Upper lobe of left lung (tissue), 4 donors: ENCODE measurements at regions not wholly inside any gene's neighbourhood (a gene's known extent, or its start where the extent isn't known, plus 50 kb on each side); places are given as distances from the start of the nearest gene placed in this dataset.

Experiments used
- POLR2A ChIP-seq, 4 donors: fragments of 450-650 bp; IDR thresholded peaks; one replicate each; pipeline ENCODE4 v1.5.1; 2016 to 2017; ENCODE audit warnings: antibody characterized with exemption in 4 of 4, mild to moderate bottlenecking in 2 of 4
- POLR2AphosphoS5 ChIP-seq, 2 donors: sonication (generic); formaldehyde crosslinking; IDR thresholded peaks; one replicate each; pipeline ENCODE4 v1.5.1; 2017; ENCODE audit warnings: antibody characterized with exemption in 2 of 2
- TF ChIP-seq, protein P1 (sequence below), 6 experiments: fragments of 450-650 bp in 4 of 6; fragments of 200-600 bp in 2 of 6; sonication (generic) in 2 of 6; IDR thresholded peaks; one replicate each; pipeline ENCODE4 v1.5.1; 2016 to 2019; ENCODE audit warnings: antibody characterized with exemption in 6 of 6

DNA sequence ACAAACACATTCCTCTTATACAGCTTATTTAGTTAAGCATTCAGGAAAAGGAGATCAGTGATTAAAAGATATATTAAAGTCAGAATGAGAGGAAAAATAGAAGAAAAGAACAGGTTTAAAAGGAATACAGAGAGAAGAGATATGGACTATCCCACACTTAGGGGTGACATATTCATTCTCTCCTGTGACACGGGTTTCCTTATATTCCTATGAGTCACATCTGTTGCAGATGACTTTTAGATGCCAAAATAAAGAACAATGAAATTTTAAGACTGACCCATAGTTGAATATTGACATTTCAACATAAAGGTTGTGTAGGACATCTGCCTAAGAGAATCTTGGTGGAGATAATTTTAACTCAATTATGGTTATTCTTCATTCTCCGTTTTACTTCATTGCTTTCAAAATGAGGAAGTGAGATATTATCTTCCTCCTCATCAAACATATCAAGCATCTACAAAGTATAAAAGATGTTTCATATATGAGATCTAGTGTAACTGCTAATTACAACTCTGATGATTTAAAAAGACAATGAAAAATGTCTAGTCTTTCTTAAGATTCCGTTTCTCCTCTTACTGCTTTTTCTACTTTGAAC lies 1336.7 kb upstream of the CITED2 start:
- TF ChIP-seq POLR2A (IDR thresholded peaks at IDR 0.05) (no peak), POLR2AphosphoS5 (IDR thresholded peaks at IDR 0.05) (no peak)
- TF ChIP-seq, protein P1, sequence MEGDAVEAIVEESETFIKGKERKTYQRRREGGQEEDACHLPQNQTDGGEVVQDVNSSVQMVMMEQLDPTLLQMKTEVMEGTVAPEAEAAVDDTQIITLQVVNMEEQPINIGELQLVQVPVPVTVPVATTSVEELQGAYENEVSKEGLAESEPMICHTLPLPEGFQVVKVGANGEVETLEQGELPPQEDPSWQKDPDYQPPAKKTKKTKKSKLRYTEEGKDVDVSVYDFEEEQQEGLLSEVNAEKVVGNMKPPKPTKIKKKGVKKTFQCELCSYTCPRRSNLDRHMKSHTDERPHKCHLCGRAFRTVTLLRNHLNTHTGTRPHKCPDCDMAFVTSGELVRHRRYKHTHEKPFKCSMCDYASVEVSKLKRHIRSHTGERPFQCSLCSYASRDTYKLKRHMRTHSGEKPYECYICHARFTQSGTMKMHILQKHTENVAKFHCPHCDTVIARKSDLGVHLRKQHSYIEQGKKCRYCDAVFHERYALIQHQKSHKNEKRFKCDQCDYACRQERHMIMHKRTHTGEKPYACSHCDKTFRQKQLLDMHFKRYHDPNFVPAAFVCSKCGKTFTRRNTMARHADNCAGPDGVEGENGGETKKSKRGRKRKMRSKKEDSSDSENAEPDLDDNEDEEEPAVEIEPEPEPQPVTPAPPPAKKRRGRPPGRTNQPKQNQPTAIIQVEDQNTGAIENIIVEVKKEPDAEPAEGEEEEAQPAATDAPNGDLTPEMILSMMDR (IDR thresholded peaks at IDR 0.05) = no peak
